Sigmoid colon (tissue), 4 donors: ENCODE measurements at regions not wholly inside any gene's neighbourhood (a gene's known extent, or its start where the extent isn't known, plus 50 kb on each side); places are given as distances from the start of the nearest gene placed in this dataset.

Experiments used
- CTCF ChIP-seq, 4 experiments: fragments of 450-650 bp in 3 of 4; fragments of 200-600 bp in 1 of 4; IDR thresholded peaks; one replicate each; pipeline ENCODE4 v1.5.1; 2016 to 2019; ENCODE audit warnings: antibody characterized with exemption in 4 of 4, mild to moderate bottlenecking in 3 of 4, moderate library complexity in 2 of 4
- POLR2AphosphoS5 ChIP-seq, 4 donors: sonication (generic); formaldehyde crosslinking; IDR thresholded peaks; one replicate each; pipeline ENCODE4 v1.6.1; 2017; ENCODE audit warnings: antibody characterized with exemption in 4 of 4

DNA sequence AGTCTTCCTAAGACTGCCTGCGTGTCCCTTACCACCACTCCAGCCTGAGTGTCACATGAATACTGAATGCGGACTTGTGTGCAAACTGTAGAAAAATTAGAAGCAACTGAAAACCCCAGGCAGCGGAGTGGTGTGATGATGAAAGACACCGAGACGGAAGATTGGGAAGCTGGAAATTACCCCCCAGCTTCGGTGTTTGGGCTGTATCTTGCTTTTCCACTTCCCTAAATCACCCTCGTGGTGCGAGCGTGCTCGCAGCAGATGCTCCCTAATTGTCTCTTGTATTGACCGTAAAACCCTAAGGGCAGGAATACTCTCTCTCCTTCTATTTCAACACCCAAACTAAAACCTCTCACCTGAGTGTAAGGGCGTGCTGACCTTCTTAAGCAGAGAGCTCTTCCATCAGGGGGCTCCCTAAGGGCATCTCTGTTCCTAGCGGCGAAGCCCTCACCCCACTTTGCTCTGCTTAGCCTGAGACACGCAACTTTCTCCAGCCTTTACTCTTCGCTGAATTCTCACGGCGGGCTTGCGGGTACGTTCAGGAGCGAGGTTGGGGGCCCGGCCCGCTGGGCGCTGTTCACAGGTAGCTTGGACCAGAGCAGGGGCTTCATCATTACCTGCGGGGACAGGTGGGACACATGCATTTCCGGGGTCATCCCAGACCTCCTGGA is 62.4 kb downstream of the CRYBB2 start:
- TF ChIP-seq CTCF (IDR thresholded peaks at IDR 0.05) = no peak
- TF ChIP-seq POLR2AphosphoS5 (IDR thresholded peaks at IDR 0.05) = no peak
